ENCODE measurements at regions not wholly inside any gene's neighbourhood (a gene's known extent, or its start where the extent isn't known, plus 50 kb on each side); places are given as distances from the start of the nearest gene placed in this dataset.
"Not testable (repeated sequence)": the region's sequence is repeated elsewhere in the genome, so short reads cannot be mapped to it uniquely, and the experiment has no call there.

GRCh38 chr20:19875376-19876221, 117.5 kb downstream of the RIN2 start:
- no peaks in the 10 kb centered on the region for H3K27me3 ChIP-seq (ENCODE audit: control insufficient read depth, insufficient read depth, low read length)
- no peak overlapping the region for H3K4me3 ChIP-seq (ENCODE audit: low read length)
- H3K9ac ChIP-seq (ENCODE audit: low read length), result no peak overlapping the region
- H3K9me3 ChIP-seq (ENCODE audit: control insufficient read depth, low read depth, low read length), result no peaks in the 10 kb centered on the region
- H3K27ac ChIP-seq (ENCODE audit: low read length), result no peak overlapping the region
- no peaks in the 10 kb centered on the region for H3K36me3 ChIP-seq (ENCODE audit: control insufficient read depth, low read depth, low read length)
- H3K4me1 ChIP-seq (ENCODE audit: control insufficient read depth, low read depth, low read length), result no peaks in the 10 kb centered on the region

- Histone ChIP-seq H3K27me3 (ENCODE audit: control insufficient read depth, insufficient read depth, low read length) (no peaks in the 10 kb centered on the region), H3K4me1 (ENCODE audit: control insufficient read depth, low read depth, low read length) (no peaks in the 10 kb centered on the region), H3K9me3 (ENCODE audit: control insufficient read depth, low read depth, low read length) (no peaks in the 10 kb centered on the region), H3K27ac (ENCODE audit: low read length) (no peak overlapping the region), H3K36me3 (ENCODE audit: control insufficient read depth, low read depth, low read length) (no peaks in the 10 kb centered on the region), H3K4me3 (ENCODE audit: low read length) (no peak overlapping the region), H3K9ac (ENCODE audit: low read length) (no peak overlapping the region)
These were observed 118.9 kb downstream of the RIN2 start for GRCh38 chr20:19876828-19877460.

GRCh38 chr20:19879874-19880255, 121.8 kb downstream of the RIN2 start:
- H3K9me3 ChIP-seq (ENCODE audit: control insufficient read depth, low read depth, low read length); H3K4me3 ChIP-seq (ENCODE audit: low read length); H3K9ac ChIP-seq (ENCODE audit: low read length); H3K4me1 ChIP-seq (ENCODE audit: control insufficient read depth, low read depth, low read length); H3K27ac ChIP-seq (ENCODE audit: low read length); H3K27me3 ChIP-seq (ENCODE audit: control insufficient read depth, insufficient read depth, low read length); H3K36me3 ChIP-seq (ENCODE audit: control insufficient read depth, low read depth, low read length): not testable (repeated sequence)

- Histone ChIP-seq H3K9me3 (ENCODE audit: control insufficient read depth, low read depth, low read length) (no peaks in the 10 kb centered on the region), H3K27me3 (ENCODE audit: control insufficient read depth, insufficient read depth, low read length) (no peaks in the 10 kb centered on the region), H3K9ac (ENCODE audit: low read length) (no peak overlapping the region), H3K27ac (ENCODE audit: low read length) (no peak overlapping the region), H3K36me3 (ENCODE audit: control insufficient read depth, low read depth, low read length) (no peaks in the 10 kb centered on the region), H3K4me1 (ENCODE audit: control insufficient read depth, low read depth, low read length) (no peaks in the 10 kb centered on the region), H3K4me3 (ENCODE audit: low read length) (no peak overlapping the region)
These were observed 122.4 kb downstream of the RIN2 start for GRCh38 chr20:19880256-19881079.

- Histone ChIP-seq H3K36me3 (ENCODE audit: control insufficient read depth, low read depth, low read length) (no peaks in the 10 kb centered on the region), H3K4me3 (ENCODE audit: low read length) (no peak overlapping the region), H3K9me3 (ENCODE audit: control insufficient read depth, low read depth, low read length) (no peaks in the 10 kb centered on the region), H3K9ac (ENCODE audit: low read length) (no peak overlapping the region), H3K27ac (ENCODE audit: low read length) (no peak overlapping the region), H3K27me3 (ENCODE audit: control insufficient read depth, insufficient read depth, low read length) (no peaks in the 10 kb centered on the region), H3K4me1 (ENCODE audit: control insufficient read depth, low read depth, low read length) (no peaks in the 10 kb centered on the region)
These were observed 123.2 kb downstream of the RIN2 start for GRCh38 chr20:19881080-19881840.

- Histone ChIP-seq H3K36me3 (ENCODE audit: control insufficient read depth, low read depth, low read length) (no peaks in the 10 kb centered on the region), H3K4me1 (ENCODE audit: control insufficient read depth, low read depth, low read length) (no peaks in the 10 kb centered on the region), H3K9ac (ENCODE audit: low read length) (no peak overlapping the region), H3K9me3 (ENCODE audit: control insufficient read depth, low read depth, low read length) (no peaks in the 10 kb centered on the region), H3K27ac (ENCODE audit: low read length) (no peak overlapping the region), H3K27me3 (ENCODE audit: control insufficient read depth, insufficient read depth, low read length) (no peaks in the 10 kb centered on the region), H3K4me3 (ENCODE audit: low read length) (no peak overlapping the region)
These were observed 123.9 kb downstream of the RIN2 start for GRCh38 chr20:19881990-19882389.

- Histone ChIP-seq H3K4me3 (ENCODE audit: low read length) (no peak overlapping the region), H3K27ac (ENCODE audit: low read length) (no peak overlapping the region), H3K36me3 (ENCODE audit: control insufficient read depth, low read depth, low read length) (no peaks in the 10 kb centered on the region), H3K9ac (ENCODE audit: low read length) (no peak overlapping the region), H3K4me1 (ENCODE audit: control insufficient read depth, low read depth, low read length) (no peaks in the 10 kb centered on the region), H3K9me3 (ENCODE audit: control insufficient read depth, low read depth, low read length) (no peaks in the 10 kb centered on the region), H3K27me3 (ENCODE audit: control insufficient read depth, insufficient read depth, low read length) (no peaks in the 10 kb centered on the region)
These were observed 124.4 kb downstream of the RIN2 start for GRCh38 chr20:19882446-19882845.

- H3K27me3 ChIP-seq (ENCODE audit: control insufficient read depth, insufficient read depth, low read length), result no peaks in the 10 kb centered on the region
- no peaks in the 10 kb centered on the region for H3K9me3 ChIP-seq (ENCODE audit: control insufficient read depth, low read depth, low read length)
- no peak overlapping the region for H3K4me3 ChIP-seq (ENCODE audit: low read length)
- H3K9ac ChIP-seq (ENCODE audit: low read length), result no peak overlapping the region
- H3K27ac ChIP-seq (ENCODE audit: low read length), result no peak overlapping the region
- no peaks in the 10 kb centered on the region for H3K4me1 ChIP-seq (ENCODE audit: control insufficient read depth, low read depth, low read length)
- no peaks in the 10 kb centered on the region for H3K36me3 ChIP-seq (ENCODE audit: control insufficient read depth, low read depth, low read length)
These were observed 125.4 kb downstream of the RIN2 start for GRCh38 chr20:19883501-19883900.

- H3K27me3 ChIP-seq (ENCODE audit: control insufficient read depth, insufficient read depth, low read length), result no peaks in the 10 kb centered on the region
- no peak overlapping the region for H3K9ac ChIP-seq (ENCODE audit: low read length)
- H3K4me1 ChIP-seq (ENCODE audit: control insufficient read depth, low read depth, low read length), result no peaks in the 10 kb centered on the region
These were observed 127.5 kb downstream of the RIN2 start for GRCh38 chr20:19885594-19885938.

GRCh38 chr20:19885939-19886660, 128.0 kb downstream of the RIN2 start:
- Histone ChIP-seq H3K9me3 (ENCODE audit: control insufficient read depth, low read depth, low read length) (no peaks in the 10 kb centered on the region), H3K36me3 (ENCODE audit: control insufficient read depth, low read depth, low read length) (no peaks in the 10 kb centered on the region), H3K27ac (ENCODE audit: low read length) (no peak overlapping the region), H3K27me3 (ENCODE audit: control insufficient read depth, insufficient read depth, low read length) (no peaks in the 10 kb centered on the region), H3K4me1 (ENCODE audit: control insufficient read depth, low read depth, low read length) (no peaks in the 10 kb centered on the region), H3K4me3 (ENCODE audit: low read length) (no peak overlapping the region), H3K9ac (ENCODE audit: low read length) (no peak overlapping the region)

More at GRCh38 chr20:19885594-19885938, 127.5 kb downstream of the RIN2 start:
- H3K27ac ChIP-seq (ENCODE audit: low read length), result no peak overlapping the region
- no peak overlapping the region for H3K4me3 ChIP-seq (ENCODE audit: low read length)
- no peaks in the 10 kb centered on the region for H3K36me3 ChIP-seq (ENCODE audit: control insufficient read depth, low read depth, low read length)
- H3K9me3 ChIP-seq (ENCODE audit: control insufficient read depth, low read depth, low read length), result no peaks in the 10 kb centered on the region
